BLaER1 (cell line): ENCODE measurements at regions not wholly inside any gene's neighbourhood (a gene's known extent, or its start where the extent isn't known, plus 50 kb on each side); places are given as distances from the start of the nearest gene placed in this dataset.
"Not testable (repeated sequence)": the region's sequence is repeated elsewhere in the genome, so short reads cannot be mapped to it uniquely, and the experiment has no call there.

Source experiments
- H3K27ac ChIP-seq: shearing (Covaris generic); formaldehyde crosslinking; 2 replicates; pipeline ENCODE4 v1.8.1; 2022
- H3K27me3 ChIP-seq: shearing (Covaris generic); formaldehyde crosslinking; 2 replicates; pipeline ENCODE4 v1.8.1; 2022
- H3K36me3 ChIP-seq: shearing (Covaris generic); formaldehyde crosslinking; 2 replicates; pipeline ENCODE4 v1.8.1; 2022
- H3K4me1 ChIP-seq: shearing (Covaris generic); formaldehyde crosslinking; 2 replicates; pipeline ENCODE4 v1.8.1; 2022
- H3K4me2 ChIP-seq: shearing (Covaris generic); formaldehyde crosslinking; 2 replicates; pipeline ENCODE4 v1.8.1; 2022
- H3K4me3 ChIP-seq: shearing (Covaris generic); formaldehyde crosslinking; 2 replicates; pipeline ENCODE4 v1.8.1; 2022
- H3K9ac ChIP-seq: shearing (Covaris generic); formaldehyde crosslinking; 2 replicates; pipeline ENCODE4 v1.8.1; 2022
- H3K9me3 ChIP-seq: shearing (Covaris generic); formaldehyde crosslinking; 2 replicates; pipeline ENCODE4 v1.8.1; 2022
- H4K20me1 ChIP-seq: shearing (Covaris generic); formaldehyde crosslinking; 2 replicates; pipeline ENCODE4 v1.8.1; 2022
- Cebpa-rat ChIP-seq: shearing (Covaris generic); IDR thresholded peaks from 2 replicates; pipeline ENCODE4 v1.8.1; 2022

DNA sequence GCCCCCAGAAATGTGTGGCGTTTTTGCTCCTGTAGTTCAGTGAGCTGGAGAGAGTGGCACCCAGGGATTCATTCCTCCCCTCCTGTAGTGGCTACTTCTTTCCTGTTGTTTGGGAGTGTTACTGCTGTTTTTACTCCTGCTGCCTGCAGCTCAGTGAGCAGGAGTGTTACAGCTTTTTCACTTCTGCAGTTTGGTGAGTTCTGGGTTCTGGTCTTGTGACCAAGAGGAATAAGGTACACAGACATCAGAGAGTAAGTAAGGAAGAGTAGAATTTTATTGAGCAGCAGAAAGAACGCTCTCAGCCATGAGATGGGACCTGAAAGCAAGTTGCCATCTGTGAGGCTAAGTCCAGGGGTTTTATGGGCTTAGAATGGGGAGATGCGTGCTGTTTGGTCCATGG is 966.3 kb upstream of the CITED2 start:
- no peak overlapping the region for H3K4me2 ChIP-seq
- TF ChIP-seq Cebpa-rat = no peak
- no peaks in the 10 kb centered on the region for H3K36me3 ChIP-seq
- no peak overlapping the region for H3K9ac ChIP-seq
- H3K27me3 ChIP-seq = no peaks in the 10 kb centered on the region
- no peaks in the 10 kb centered on the region for H3K9me3 ChIP-seq
- H3K4me3 ChIP-seq = no peak overlapping the region
- H3K4me1 ChIP-seq = no peaks in the 10 kb centered on the region
- H3K27ac ChIP-seq = no peak overlapping the region
- no peaks in the 10 kb centered on the region for H4K20me1 ChIP-seq

DNA sequence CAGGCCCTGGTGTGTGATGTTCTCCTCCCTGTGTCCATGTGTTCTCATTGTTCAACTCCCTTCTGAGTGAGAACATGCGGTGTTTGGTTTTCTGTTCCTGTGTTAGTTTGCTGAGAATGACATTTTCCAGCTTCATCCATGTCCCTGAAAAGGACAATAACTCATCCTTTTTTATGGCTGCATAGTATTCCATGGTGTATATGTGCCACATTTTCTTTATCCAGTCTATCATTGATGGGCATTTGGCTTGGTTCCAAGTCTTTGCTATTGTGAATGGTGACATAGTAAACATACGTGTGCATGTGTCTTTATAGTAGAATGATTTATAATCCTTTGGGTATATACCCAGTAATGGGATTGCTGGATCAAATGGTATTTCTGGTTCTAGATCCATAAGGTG is 964.6 kb upstream of the CITED2 start:
- not testable (repeated sequence) for H3K4me2 ChIP-seq, H3K9ac ChIP-seq, H3K36me3 ChIP-seq, H3K9me3 ChIP-seq, H3K27me3 ChIP-seq, H3K4me3 ChIP-seq, H3K27ac ChIP-seq, H3K4me1 ChIP-seq, H4K20me1 ChIP-seq

DNA sequence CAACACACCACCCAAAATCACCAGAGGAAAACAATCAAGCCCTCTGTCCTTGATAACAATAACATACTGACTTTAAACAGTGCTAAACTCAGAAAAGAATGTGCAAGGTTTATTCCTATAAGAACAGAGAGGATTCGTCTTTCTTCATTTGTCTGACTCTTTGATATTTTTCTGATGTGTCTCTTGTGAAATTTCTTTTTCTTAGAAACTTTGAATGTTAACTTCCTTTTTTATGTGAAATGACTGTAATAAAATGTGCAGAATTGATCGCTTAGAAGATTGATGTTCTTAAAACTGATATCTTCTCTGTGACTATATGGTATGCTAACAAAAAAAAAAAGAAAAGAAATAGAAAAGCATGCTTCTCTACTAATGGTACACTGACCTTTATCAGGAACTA is 947.4 kb upstream of the CITED2 start:
- Histone ChIP-seq H3K4me2 (no peak overlapping the region), H3K4me3 (no peak overlapping the region), H3K27me3 (no peaks in the 10 kb centered on the region), H3K9ac (no peak overlapping the region), H3K36me3 (no peaks in the 10 kb centered on the region), H3K9me3 (peaks cover 13% of the 10 kb centered on the region), H3K27ac (no peak overlapping the region), H3K4me1 (peaks cover 7% of the 10 kb centered on the region; the same call in 1 of the 2 replicates), H4K20me1 (no peaks in the 10 kb centered on the region)
- no peak for TF ChIP-seq Cebpa-rat

DNA sequence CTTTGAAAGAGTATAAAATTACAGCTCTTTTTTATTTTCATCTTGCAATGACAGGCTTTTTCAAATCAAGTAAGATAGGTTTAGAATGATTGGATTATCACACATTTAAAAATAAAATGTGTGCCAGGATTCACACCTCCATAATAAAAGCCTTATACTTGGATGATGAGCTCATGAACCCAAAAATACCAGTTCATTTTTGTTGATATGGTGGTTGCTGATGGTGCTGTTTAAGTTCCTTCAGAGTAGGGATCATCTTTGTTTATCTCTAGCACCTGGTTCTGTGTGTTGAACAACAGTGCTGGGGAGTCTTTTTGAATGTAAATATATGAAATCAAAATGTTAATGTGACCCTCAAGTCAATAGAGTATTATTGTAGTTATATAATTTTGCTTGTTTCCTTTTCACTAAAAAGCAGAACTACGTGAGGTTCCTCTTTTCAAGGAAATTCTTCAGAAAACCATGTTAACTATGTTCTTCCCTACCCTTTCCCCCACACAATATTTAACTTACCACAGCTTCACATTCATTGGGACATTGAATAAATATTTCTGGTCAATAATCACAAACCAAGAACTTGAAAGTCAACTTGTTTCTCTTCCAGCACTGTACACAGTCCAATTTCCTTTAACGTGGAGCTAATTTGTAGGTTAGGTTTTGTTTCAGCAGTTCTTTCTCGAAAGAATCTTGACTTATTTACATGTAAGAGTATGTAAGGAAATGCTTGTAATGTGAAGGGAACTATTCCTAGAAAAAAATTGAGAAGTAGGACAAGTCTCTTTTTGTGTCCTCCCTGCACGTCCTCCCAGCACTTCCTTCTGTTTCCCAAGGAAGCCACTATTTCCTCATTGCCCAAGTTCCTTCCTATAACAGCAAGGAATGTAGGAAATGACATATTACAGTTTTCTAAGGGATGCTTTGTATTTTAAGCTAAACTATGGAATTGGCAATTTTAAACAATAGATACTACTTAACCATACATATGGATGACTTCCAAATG is 945.9 kb upstream of the CITED2 start:
- H4K20me1 ChIP-seq = no peaks in the 10 kb centered on the region
- H3K36me3 ChIP-seq = no peaks in the 10 kb centered on the region
- H3K4me1 ChIP-seq = peaks cover 13% of the 10 kb centered on the region; the same call in 1 of the 2 replicates
- no peaks in the 10 kb centered on the region for H3K27me3 ChIP-seq
- H3K27ac ChIP-seq = no peak overlapping the region
- no peak overlapping the region for H3K4me2 ChIP-seq
- H3K9ac ChIP-seq = no peak overlapping the region
- no peak overlapping the region for H3K4me3 ChIP-seq
- no peak for TF ChIP-seq Cebpa-rat
- H3K9me3 ChIP-seq = no peaks in the 10 kb centered on the region

DNA sequence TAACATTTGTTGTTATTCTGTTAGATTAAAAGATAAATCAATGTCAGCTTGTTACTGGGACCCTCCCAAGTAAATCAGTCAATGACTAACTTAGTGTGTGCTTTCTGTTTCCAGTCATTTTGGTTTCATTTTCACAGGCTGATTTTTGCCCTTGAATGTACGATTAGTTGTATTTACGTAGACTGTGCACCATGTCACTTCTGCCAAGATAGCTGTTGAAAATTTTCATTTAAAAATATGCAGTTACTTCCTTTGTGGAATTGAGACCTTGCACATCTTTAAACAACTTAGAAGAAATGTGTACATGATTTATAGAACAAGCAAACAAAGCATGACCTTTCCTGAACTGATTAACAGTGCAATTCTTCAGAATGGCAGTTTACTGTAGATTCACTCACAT is 944.8 kb upstream of the CITED2 start:
- TF ChIP-seq Cebpa-rat = no peak
- Histone ChIP-seq H3K4me1 (peaks cover 13% of the 10 kb centered on the region; the same call in 1 of the 2 replicates), H3K4me3 (no peak overlapping the region), H3K27me3 (no peaks in the 10 kb centered on the region), H4K20me1 (no peaks in the 10 kb centered on the region), H3K9ac (no peak overlapping the region), H3K9me3 (no peaks in the 10 kb centered on the region), H3K4me2 (no peak overlapping the region), H3K27ac (no peak overlapping the region), H3K36me3 (no peaks in the 10 kb centered on the region)

DNA sequence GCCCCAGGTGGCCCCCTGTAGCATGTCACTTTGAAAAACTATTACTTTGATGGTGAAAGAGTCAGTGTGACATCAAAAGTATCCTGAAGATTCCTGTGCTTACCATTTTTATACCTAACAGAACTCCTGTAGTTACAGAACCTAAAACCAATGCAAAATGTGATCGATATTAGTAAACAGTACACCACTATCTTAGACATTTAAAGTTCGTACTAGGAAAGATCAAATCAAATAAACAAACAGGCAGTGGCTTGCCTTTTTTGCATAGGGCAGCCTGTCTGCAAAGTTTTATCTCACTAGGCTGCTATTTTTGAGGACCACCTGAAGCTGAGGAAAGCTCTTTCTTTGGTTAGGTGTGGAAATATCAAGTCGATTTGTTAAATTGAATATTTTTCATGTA is 944.0 kb upstream of the CITED2 start:
- Histone ChIP-seq H3K4me3 (no peak overlapping the region), H3K27ac (no peak overlapping the region), H3K36me3 (no peaks in the 10 kb centered on the region), H3K9ac (no peak overlapping the region), H3K27me3 (no peaks in the 10 kb centered on the region), H3K4me2 (no peak overlapping the region), H3K9me3 (no peaks in the 10 kb centered on the region), H4K20me1 (no peaks in the 10 kb centered on the region), H3K4me1 (peaks cover 13% of the 10 kb centered on the region; the same call in 1 of the 2 replicates)
- TF ChIP-seq Cebpa-rat = no peak

DNA sequence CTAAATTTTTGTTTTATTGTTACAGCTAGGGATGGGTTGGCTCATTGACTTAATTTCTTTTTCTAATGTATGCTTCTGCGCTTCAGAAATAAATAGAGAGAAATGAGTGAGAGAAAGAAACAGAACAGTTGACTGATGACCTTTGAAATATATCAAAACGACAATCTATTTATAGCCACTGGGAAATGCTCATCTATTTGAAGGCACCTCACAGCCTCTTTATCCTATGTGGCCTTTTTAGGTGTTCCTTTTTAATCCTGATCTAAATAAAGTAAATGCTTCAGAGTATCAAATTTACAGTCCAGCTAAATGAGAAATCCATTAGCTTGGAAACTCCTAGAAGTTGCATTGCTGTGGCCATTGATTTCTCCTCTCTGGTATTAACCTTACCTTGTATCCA is 943.5 kb upstream of the CITED2 start:
- no peaks in the 10 kb centered on the region for H3K27me3 ChIP-seq

DNA sequence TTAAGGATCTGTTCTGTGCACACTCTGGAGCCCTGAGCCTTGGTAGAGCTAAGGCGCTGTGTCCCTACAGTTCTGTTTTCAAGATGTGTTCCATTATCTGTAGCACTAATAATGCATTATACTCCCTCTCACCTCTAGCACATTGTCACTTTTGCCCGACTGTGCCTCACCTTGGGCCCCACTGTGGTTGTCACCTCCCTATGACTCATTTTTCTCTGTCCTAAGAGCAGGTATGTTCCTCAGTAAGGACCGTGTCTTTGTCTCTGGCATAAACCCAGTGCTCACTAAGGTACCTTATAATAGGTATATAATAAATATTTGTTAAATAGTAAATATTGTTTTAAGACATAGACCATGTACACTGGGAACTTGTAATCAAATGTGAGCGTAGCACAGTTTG is 942.5 kb upstream of the CITED2 start:
- Histone ChIP-seq H3K9me3 (no peaks in the 10 kb centered on the region), H3K27ac (no peak overlapping the region), H3K4me2 (no peak overlapping the region), H3K9ac (no peak overlapping the region), H3K36me3 (no peaks in the 10 kb centered on the region), H4K20me1 (no peaks in the 10 kb centered on the region), H3K4me3 (no peak overlapping the region), H3K4me1 (peaks cover 13% of the 10 kb centered on the region; the same call in 1 of the 2 replicates), H3K27me3 (no peaks in the 10 kb centered on the region)
- TF ChIP-seq Cebpa-rat = no peak

More for the DNA sequence above, 943.5 kb upstream of the CITED2 start:
- no peak overlapping the region for H3K9ac ChIP-seq
- no peak overlapping the region for H3K27ac ChIP-seq
- no peak overlapping the region for H3K4me3 ChIP-seq
- H3K9me3 ChIP-seq = no peaks in the 10 kb centered on the region
- H3K36me3 ChIP-seq = no peaks in the 10 kb centered on the region
- H3K4me2 ChIP-seq = no peak overlapping the region
- H3K4me1 ChIP-seq = peaks cover 13% of the 10 kb centered on the region; the same call in 1 of the 2 replicates
- H4K20me1 ChIP-seq = no peaks in the 10 kb centered on the region
- TF ChIP-seq Cebpa-rat = no peak

DNA sequence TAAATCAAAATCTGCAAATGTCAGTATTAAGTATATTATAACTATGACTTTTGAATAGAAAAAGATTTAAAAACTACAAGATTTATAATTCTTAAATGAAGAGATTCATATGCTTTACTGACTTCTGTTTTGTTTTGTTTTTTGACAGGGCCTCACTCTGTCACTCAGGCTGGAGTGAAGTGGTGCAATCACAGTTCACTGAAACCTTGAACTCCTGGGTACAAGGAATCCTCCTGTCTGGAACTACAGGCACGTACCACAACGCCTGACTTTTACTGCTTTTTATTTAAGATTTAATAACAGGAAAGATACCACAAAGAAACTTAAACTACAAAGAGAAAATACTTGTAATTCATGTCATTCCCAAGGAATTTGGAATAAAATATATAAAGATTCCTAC is 940.2 kb upstream of the CITED2 start:
- no peaks in the 10 kb centered on the region for H4K20me1 ChIP-seq
- TF ChIP-seq Cebpa-rat = no peak
- H3K4me2 ChIP-seq = no peak overlapping the region
- H3K27me3 ChIP-seq = no peaks in the 10 kb centered on the region
- H3K9ac ChIP-seq = no peak overlapping the region
- H3K4me3 ChIP-seq = no peak overlapping the region
- H3K4me1 ChIP-seq = peaks cover 7% of the 10 kb centered on the region; the same call in 1 of the 2 replicates
- no peaks in the 10 kb centered on the region for H3K9me3 ChIP-seq
- H3K27ac ChIP-seq = no peak overlapping the region
- H3K36me3 ChIP-seq = no peaks in the 10 kb centered on the region

DNA sequence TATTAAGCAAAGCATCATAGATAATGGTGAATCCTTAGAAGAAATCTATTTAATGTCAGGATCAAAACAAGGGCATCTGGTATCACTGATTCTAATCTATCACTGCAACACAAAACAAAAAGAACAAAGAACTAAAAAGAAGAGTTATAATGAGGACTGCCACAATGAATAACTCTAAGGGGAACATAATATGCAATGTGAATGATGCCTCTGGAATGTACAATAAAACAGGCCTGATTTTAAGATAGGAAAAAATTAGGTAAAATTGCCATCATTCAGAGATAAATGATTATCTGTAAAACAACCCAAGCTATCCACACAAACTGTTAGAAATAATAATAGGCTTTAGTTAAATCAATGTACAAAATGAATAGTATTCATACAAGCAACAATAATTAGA is 936.7 kb upstream of the CITED2 start:
- H3K9me3 ChIP-seq = no peaks in the 10 kb centered on the region
- H3K9ac ChIP-seq = no peak overlapping the region
- H4K20me1 ChIP-seq = no peaks in the 10 kb centered on the region
- no peaks in the 10 kb centered on the region for H3K36me3 ChIP-seq
- H3K4me2 ChIP-seq = no peak overlapping the region
- H3K4me3 ChIP-seq = no peak overlapping the region
- no peak overlapping the region for H3K27ac ChIP-seq
- TF ChIP-seq Cebpa-rat = no peak
- peaks cover 3% of the 10 kb centered on the region; the same call in 1 of the 2 replicates for H3K4me1 ChIP-seq
- H3K27me3 ChIP-seq = no peaks in the 10 kb centered on the region
